ENCODE measurements at regions not wholly inside any gene's neighbourhood (a gene's known extent, or its start where the extent isn't known, plus 50 kb on each side); places are given as distances from the start of the nearest gene placed in this dataset.

GRCh38 chr13:67961331-67961730, 731.2 kb upstream of the PCDH9 start:
- no peak for TF ChIP-seq CTCF (IDR thresholded peaks at IDR 0.05; ENCODE audit: extremely low read depth, insufficient read depth, missing control alignments)
- no peak for DNase-seq (ENCODE audit: low spot score)
- in situ Hi-C loops (cut with MboI; ENCODE audit: low pct_unique_long_range_greater_than_20kb, low sequenced_read_pairs, unreplicated experiment): no loop called here

- no peak for TF ChIP-seq CTCF (IDR thresholded peaks at IDR 0.05; ENCODE audit: extremely low read depth, insufficient read depth, missing control alignments)
- in situ Hi-C loops (cut with MboI; ENCODE audit: low pct_unique_long_range_greater_than_20kb, low sequenced_read_pairs, unreplicated experiment): no loop called here
- no peak for DNase-seq (ENCODE audit: low spot score)
These were observed 721.3 kb upstream of the PCDH9 start for GRCh38 chr13:67951431-67951830.

- TF ChIP-seq CTCF (IDR thresholded peaks at IDR 0.05; ENCODE audit: extremely low read depth, insufficient read depth, missing control alignments): no peak
- no peak for DNase-seq (ENCODE audit: low spot score)
- in situ Hi-C loops (cut with MboI; ENCODE audit: low pct_unique_long_range_greater_than_20kb, low sequenced_read_pairs, unreplicated experiment): no loop called here
These were observed 720.5 kb upstream of the PCDH9 start for GRCh38 chr13:67950603-67951002.

GRCh38 chr13:67946131-67946530, 716.0 kb upstream of the PCDH9 start:
- in situ Hi-C loops (cut with MboI; ENCODE audit: low pct_unique_long_range_greater_than_20kb, low sequenced_read_pairs, unreplicated experiment): no loop called here
- no peak for TF ChIP-seq CTCF (IDR thresholded peaks at IDR 0.05; ENCODE audit: extremely low read depth, insufficient read depth, missing control alignments)

GRCh38 chr13:67943116-67943515, 713.0 kb upstream of the PCDH9 start:
- no peak for TF ChIP-seq CTCF (IDR thresholded peaks at IDR 0.05; ENCODE audit: extremely low read depth, insufficient read depth, missing control alignments)

More at GRCh38 chr13:67946131-67946530, 716.0 kb upstream of the PCDH9 start:
- no peak for DNase-seq (ENCODE audit: low spot score)

GRCh38 chr13:67935626-67936025, 705.5 kb upstream of the PCDH9 start:
- in situ Hi-C loops (cut with MboI; ENCODE audit: low pct_unique_long_range_greater_than_20kb, low sequenced_read_pairs, unreplicated experiment): no loop called here
- TF ChIP-seq CTCF (IDR thresholded peaks at IDR 0.05; ENCODE audit: extremely low read depth, insufficient read depth, missing control alignments): no peak
- DNase-seq (ENCODE audit: low spot score): no peak

More at GRCh38 chr13:67943116-67943515, 713.0 kb upstream of the PCDH9 start:
- DNase-seq (ENCODE audit: low spot score): no peak
- in situ Hi-C loops (cut with MboI; ENCODE audit: low pct_unique_long_range_greater_than_20kb, low sequenced_read_pairs, unreplicated experiment): no loop called here

All from GM13977 (cell line).